ENCODE measurements at regions not wholly inside any gene's neighbourhood (a gene's known extent, or its start where the extent isn't known, plus 50 kb on each side); places are given as distances from the start of the nearest gene placed in this dataset.
A peak's percentile ranks its signal among the peaks of the same experiment; 100 is the strongest.
"Not testable (repeated sequence)": the region's sequence is repeated elsewhere in the genome, so short reads cannot be mapped to it uniquely, and the experiment has no call there.

DNA sequence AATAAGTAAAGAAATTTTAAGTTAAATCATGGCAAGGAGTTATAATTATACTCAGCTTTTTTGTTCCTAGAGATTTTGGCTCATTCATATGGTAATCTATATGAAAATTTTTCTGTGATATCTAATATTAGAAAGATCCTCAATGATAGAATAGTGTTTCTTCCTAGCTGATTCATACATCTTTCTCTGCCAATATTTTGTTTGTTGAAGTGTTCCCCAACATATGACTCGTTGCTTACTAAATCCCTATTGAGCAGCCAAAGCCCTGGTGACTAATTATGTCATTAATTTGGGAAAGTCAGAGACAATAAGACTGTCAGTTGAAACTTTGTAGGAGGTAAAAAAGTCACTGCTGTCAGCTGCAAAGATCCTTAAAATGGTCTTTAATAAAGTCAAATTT is 1348.5 kb upstream of the CDH18 start:
- not testable (repeated sequence) for DNase-seq (ENCODE audit: low spot score)

DNA sequence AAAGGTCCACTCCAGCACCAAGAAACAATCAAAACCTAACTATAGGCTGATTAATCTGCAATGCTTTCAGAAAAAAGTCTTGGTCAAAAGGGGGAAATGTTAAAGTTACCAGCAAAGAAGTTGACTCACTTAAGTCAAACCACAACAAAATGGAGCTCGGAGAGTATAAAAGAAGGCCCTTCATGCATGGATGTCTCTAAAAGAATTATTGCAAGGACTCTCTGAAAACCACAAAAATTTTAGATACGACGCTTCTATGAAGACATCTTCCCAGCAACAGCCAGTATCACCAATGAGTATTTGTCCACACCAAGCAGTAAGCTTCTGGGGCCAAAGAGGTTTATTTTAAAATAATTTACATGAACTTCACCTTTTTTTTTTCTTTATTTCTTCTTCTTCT is 1327.4 kb upstream of the CDH18 start:
- not testable (repeated sequence) for DNase-seq (ENCODE audit: low spot score)

DNA sequence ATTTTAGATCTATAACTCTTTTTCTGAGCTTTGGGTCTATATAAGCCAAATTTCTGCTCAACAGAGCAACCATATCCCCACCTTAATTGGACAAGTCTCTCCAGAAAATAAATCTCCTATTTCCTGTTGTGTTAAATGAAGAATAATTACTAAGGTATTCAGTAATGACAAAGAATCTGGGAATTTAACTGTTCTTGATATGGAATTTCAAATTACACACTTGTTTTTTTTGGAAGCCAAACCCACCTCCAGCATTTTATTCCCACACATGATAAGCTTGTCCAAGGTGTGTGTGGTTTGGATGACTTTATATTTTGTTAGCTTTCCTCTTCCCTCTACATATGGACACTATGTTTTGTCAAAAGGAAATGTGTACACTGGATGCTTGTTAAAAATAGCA is 1313.2 kb upstream of the CDH18 start:
- DNase-seq (ENCODE audit: low spot score): not testable (repeated sequence)

DNA sequence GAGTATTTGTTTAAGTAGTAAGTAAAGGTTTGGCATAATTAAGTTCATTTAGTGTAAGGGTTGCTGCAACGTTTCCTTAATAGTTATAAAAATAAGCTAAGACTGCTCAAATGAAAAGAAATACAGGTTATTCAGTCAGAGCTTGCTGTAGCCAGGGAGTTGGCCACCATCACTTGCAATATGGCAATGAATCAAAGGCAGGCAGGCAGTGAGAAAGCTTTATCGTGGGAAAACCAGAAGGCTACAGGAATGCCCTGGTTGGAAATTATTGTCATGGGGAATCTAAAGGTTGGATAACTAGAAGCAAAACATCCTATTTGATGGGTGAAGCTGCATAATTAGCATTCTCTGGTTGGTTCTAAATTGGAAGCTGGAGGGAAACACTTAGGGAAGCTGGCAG is 1286.4 kb upstream of the CDH18 start:
- not testable (repeated sequence) for DNase-seq (ENCODE audit: low spot score)

DNA sequence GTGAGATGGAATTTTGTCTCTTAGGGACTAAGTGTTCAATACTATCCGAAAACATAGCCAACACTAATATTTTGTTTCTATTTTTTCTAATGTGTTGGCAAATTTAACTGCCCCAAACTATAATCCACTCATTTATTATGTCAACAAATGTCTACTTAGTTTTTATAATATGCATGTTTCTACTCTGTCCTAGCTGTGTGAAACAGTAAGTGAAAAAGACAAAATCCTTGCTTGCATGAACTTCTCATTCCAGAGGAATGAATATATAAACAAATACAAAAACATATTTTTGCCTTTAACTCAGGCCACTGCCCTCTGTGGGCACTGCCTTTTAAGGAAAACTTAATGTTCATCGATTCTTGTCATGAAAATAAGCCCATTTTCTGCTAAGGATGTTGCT is 1275.4 kb upstream of the CDH18 start:
- DNase-seq (ENCODE audit: low spot score): no peak

DNA sequence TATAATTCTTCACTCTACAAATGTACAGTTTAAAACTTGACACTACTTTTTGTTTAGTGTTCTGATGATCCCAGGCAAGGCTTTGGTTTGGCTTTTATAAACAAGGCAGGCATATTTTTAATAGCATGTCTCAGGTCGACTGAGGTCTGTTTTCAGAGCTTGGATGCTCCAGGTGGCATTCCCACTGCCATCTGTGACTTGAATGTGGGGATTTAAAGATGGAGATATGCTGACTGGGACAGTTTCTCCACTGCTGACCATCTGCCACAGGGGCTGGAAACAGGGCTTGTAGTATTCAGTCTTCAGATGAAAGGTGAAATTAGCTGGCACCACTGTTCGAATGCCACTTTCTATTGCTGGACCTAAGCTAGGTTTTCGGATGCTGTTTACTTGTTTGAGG is 1266.2 kb upstream of the CDH18 start:
- DNase-seq (ENCODE audit: low spot score): no peak

DNA sequence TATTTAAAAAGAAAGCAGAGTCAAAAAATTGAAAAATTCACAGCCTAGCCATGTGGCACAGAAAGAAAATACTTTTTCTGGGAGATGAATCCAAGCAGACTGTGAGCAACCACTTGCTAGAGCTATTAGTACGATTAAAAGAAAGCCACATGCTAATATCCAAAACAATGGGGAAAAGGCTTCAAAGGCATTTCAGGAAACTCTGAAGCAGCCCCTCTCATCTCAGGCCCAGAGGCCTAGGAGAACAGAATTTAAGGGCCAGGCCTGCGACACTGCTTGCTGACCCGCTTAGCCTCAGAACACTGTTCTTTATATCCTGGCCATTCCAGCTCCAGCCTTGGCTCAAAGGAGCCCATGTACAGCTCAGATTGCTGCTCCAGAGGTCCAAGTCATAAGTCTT is 1257.0 kb upstream of the CDH18 start:
- DNase-seq (ENCODE audit: low spot score): no peak

DNA sequence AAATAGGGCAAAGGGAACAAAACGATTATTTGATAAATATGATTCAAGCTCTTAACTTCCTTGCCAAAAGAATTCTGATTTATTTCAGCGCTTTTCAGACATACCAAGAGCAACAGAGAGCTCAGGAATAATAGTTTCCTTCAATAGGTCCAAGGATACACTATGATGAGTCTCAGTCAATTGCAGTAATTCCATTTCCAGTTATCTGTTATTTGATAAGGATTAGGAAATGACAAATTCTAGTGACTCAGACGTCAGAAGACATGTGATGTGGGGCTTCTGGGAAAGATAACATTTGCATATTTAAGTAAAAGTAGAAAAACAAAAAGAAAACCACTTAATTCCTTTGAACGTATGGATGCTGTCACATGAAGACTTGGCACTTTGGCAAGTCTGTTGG is 1250.8 kb upstream of the CDH18 start:
- DNase-seq (ENCODE audit: low spot score): no peak

DNA sequence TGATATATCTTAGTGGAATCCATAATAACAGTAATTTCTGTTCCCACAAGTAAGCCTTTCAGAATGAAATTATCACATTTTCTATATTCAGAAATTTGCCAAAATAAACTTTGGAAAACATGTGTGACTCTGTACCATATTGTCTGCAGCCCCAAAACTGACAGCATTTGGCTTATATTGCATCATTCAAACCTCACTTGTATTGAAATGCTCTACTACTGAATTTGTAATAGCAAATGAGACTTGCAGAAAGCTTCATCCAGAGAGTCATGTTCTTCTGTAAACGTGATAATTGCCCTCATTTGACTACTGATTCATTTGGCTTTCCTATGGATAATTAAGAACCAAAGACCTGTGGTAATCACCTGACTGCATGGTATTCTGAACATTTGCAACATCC is 1249.5 kb upstream of the CDH18 start:
- DNase-seq (ENCODE audit: low spot score): no peak

DNA sequence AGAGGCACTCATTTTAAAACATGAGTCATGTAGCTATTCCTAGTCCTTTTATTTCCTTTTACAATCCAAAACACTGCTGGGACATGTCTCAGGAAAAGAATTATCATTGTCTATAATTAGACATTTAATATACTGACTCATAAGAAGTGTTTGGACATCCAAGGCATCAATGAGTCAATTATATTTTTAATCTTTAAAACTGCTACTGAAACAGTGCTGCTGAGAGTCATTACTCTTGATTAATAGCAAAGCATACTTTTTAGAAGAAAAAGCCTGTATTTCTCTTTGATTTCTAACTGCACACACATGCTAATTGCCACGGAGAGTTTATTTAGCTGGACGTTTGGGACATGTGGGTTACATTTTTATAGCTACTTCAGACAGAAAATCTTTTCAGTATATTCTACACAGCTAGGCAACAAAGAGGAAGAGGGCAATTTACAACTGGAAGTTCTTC is 1249.0 kb upstream of the CDH18 start:
- peak; percentile 32 for DNase-seq (ENCODE audit: low spot score)

DNA sequence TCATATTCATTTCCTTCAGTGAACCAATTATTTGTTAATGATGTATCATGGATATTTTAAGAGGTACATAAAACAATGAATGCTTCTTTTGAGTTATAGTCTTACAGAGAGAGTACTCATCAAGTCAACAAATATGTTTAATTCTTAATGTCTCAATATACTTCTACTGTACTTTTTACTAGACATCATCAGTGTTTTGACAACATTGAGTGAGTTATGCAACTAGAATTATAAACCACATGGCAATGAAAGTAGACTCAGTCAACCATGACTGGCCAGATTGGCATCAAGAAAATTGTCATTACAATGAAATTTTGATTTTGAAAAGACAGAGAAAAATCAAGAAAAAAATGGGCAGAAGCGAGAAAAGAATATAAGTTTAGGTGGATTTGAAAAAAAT is 1248.1 kb upstream of the CDH18 start:
- no peak for DNase-seq (ENCODE audit: low spot score)

DNA sequence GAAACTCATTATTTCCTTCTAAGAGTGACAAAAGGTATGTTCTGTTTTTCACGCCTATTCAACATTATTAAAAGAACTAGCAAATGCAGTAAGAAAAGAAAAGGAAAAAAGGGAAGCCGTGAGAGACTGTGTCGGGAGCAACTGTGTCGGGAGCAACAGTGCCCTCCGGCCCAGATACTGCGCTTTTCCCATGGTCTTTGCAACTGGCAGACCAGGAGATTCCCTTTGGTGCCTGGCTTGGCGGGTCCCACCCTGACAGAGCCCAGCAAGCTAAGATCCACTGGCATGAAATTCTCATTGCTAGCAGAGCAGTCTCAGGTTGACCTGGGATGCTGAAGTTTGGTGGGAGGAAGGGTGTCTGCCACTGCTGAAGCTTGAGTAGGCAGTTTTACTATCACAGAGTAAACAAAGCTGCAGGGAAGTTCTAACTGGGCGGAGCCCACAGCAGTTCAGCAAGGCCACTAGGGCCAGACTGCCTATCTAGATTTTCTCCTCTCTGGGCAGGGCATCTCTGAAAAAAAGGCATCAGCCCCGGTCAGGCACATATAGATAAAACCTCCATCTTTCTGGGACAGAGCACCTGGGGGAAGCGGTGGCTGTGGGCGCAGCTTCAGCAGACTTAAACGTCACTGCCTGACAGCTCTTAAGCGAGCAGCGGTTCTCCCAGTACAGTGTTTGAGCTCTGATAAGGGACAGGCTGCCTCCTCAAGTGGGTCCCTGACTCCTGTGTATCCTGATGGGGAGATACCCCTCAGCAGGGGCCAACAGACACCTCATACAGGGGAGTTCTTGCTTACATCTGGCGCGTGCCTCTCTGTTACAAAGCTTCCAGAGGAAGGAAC is 1237.4 kb upstream of the CDH18 start:
- no peak for DNase-seq (ENCODE audit: low spot score)

DNA sequence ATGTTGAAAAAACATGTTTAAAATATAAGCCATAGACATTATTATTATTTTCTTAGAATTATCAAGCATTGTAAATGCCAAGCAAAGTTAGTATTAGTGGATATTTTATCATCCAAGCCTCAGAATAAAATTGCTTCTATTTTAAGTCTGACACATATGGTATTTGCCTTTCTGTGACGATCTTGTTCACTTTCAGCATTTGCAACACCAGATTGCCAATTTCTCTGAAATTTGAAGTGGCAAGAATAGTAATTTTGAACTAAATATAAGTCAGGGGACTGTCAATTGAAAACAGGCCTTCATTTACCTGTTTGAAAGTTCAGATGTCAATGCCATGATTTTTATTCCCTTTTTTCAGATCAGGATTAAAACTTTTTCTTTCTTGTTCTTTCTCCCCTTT is 1233.6 kb upstream of the CDH18 start:
- DNase-seq (ENCODE audit: low spot score): no peak

DNA sequence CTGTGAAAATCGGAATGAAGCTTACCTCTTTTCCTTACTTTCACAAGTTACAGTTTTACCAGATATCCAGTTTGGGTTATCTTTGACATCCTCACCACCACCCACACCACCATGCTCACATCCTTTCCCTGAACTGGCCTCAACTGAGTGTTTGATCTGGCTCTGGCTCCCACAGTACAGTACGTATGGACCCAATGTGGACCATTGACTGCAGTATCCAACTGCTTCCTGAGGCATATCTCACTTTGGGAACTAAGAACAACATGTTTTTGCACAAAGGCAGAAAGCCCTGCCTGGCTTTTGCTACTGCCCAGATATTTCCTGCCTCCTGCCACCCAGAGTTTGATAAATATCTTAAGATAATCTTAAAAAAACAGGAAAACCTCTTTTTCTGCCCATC is 1232.0 kb upstream of the CDH18 start:
- DNase-seq (ENCODE audit: low spot score): no peak

DNA sequence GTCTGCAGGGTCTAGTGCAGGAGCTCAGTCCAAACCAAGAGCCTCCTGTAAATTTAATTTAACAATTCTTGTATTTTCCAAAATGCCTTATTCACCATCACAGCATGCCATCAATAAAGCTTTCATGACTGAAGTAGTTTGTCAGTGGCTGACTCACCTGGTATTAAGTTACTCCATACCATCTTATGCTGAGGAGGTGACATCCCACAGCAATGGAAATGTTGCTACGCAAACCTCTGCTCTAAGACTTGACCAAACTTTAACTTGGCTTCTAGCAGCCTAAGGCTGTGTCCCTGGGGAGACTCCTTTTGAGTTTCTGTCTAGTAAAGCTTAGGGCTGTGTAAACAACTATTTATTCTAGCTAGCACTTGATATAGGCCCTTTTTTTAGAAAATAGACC is 1231.3 kb upstream of the CDH18 start:
- peak; percentile 9 for DNase-seq (ENCODE audit: low spot score)

DNA sequence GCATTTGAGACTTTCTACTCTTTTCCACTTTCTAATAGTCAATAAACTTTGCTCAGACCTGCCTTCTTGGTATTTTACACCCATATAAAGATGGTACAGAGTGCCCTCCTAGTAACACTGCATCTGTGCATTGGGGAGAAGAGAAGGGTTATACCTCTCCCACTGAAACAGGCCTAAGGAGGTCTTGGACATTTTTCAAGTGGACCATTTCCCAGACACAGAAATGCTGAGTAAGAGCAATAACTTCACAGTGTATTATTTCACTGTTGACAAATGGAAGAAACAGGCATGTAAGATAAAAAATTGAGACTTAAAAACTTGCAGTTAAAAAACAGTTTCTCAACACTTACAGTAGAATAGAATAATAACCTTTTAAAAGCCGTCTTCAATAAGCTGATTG is 1224.0 kb upstream of the CDH18 start:
- DNase-seq (ENCODE audit: low spot score): no peak

DNA sequence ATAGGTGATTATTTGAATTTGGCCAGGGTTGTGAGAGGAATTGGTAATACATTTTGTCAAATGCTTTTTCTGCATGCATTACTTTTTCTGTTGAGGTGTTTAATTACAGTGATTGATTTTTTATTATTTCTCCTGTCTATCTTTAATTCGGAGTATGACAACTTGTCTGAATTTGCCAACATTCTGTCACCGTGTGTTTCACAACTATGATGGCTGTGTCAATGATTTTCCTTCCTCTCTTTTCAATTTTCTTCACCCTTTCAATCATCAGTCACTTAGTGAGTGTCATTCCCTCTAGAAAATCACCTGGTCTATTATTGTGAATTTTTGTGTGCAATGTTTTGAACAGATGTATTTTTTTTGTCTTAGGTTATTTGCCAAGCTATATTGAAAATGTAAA is 1221.4 kb upstream of the CDH18 start:
- DNase-seq (ENCODE audit: low spot score): no peak

DNA sequence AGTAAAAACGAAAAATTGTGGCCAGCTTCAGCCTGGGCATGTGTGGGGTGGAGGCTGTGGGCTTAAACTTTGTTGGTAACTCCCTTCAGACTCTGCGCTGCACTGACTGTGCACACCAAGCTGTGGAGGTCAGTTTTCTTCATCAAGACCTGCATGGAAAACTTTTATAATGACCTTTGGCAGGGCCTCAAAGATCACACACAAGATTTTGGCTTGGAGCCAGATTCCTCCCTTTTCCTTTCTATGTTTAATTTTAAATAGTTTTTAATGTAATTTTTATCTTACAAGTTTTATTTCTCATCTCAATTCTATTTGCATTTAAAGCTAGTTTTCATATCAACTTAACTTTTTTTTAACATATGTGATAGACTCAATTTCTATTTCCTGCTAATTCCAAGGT is 1211.1 kb upstream of the CDH18 start:
- no peak for DNase-seq (ENCODE audit: low spot score)

DNA sequence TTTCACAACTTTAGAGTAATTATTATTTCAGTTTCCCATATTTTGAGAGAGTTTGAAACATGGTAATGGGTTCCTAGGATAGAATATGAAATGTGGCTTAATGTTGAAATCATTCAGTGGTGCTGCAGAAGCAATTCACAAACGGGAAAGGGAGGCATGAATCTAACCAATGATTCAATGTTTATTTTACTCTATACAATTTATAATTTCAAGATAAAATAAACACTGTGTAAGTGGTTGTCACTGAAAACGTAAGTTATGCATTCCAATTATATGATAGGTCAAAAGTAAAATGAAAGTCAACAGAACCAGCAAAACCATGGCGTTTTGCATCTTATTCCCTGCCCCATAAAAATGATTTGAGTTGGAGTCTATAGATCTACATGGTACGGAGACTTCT is 1207.1 kb upstream of the CDH18 start:
- no peak for DNase-seq (ENCODE audit: low spot score)

DNA sequence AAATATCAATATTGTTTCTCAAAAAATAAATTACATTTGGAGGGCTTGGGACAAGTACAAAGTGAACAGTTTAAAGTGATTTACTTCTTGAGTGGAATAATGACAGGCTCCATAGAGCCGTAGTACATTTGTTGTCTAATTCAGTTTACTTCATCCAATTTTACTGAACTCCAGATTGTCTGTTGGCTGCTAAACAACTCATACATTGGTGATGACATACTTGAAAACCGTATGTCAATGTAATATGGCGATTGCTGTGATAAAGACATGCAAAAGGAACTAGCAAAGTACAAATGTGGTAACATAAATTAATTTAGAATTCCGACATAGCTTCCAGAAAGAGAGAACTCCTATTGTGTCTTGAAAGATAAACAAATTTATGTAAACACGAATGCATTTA is 1197.5 kb upstream of the CDH18 start:
- no peak for DNase-seq (ENCODE audit: low spot score)

DNA sequence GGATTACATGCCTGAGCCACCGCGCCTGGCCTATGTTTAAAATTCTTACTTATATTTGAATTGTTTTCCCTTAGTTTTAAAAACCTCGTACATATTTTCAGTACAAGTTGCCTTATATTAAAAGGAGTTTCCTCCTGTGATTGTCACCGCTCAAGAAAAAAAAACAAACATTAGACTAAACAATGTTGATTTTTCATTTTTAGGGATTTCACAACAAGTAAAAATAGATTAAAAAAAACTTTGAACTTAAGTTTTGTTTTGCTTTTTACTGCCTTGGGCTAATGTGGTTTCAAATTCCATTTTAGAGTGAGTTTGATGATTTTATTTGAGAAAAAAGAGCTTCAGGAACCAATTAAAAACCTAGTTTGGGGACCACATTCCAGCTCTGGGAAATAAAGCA is 1196.6 kb upstream of the CDH18 start:
- no peak for DNase-seq (ENCODE audit: low spot score)

DNA sequence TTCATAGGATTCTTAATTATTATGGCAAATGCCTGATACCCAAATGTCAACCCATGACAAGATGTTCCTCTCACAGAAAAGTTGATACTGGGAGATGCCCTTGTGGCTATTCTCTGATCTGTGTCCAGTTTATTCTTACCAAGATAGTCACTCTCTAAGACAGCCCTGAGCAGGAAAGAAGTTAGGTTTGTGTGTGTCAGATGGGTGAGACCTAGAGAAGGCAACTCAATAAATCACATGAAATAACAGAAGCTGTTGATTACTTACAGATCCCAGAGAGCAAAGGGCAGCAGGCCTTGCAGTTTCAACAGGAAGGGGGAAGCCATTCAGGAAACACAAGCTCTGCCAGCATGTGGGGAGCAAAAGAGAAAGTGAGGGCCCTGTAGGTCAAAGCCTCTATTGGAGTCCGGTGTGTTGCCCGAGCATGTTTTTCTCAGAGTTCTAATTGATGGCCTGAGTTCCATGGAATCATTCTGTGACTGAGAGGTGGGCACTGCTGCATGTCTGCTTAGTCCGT is 1193.7 kb upstream of the CDH18 start:
- DNase-seq (ENCODE audit: low spot score): no peak

DNA sequence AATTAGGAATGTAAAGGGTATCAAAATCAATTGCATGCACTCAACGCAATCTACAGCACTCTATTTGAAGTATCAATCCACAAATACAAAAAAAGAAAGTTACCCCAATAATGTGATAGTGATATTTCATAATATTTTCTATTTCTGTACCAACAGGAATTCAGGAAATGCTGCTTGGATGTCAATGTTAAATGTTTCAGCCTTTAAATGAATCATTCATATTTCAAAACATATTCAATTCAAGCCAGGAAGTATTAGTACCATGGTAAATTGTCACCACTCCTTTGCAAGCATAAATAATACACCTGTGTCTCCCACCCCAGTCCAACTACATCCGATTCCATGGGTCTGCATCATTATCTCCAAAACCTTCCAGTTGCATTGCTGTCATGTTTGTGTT is 1185.5 kb upstream of the CDH18 start:
- DNase-seq (ENCODE audit: low spot score): no peak

DNA sequence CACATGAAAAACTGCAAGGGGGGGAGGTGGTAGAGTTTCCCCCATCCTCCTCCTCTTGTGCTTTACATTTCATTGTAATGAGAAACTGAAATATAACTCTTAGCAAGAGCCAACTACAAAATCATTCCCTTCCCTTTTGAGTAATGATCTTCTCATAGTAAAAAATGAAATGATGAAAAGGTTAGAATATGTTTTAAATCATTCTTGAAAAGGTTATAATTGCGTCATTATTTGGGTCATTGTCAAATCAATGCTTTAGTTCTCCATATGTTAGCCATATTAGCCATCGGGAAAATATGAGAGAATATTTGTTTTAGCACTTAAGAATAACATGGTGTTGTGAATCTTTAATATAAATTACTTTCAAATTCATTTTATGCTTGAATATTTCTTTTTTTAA is 1185.0 kb upstream of the CDH18 start:
- no peak for DNase-seq (ENCODE audit: low spot score)
